NT2/D1 (cell line): ENCODE measurements at regions not wholly inside any gene's neighbourhood (a gene's known extent, or its start where the extent isn't known, plus 50 kb on each side); places are given as distances from the start of the nearest gene placed in this dataset.

Experiments used
- SUZ12 ChIP-seq: IDR thresholded peaks from 2 replicates; pipeline ENCODE4 v1.6.1; 2011; ENCODE audit not compliant: insufficient read length, insufficient read depth; ENCODE audit errors: extremely low read depth
- YY1 ChIP-seq: IDR thresholded peaks from 2 replicates; pipeline ENCODE4 v1.6.1; 2011; ENCODE audit not compliant: insufficient read length, insufficient read depth
- ZNF274 ChIP-seq: IDR thresholded peaks from 2 replicates; pipeline ENCODE4 v1.6.1; 2011; ENCODE audit warnings: mild to moderate bottlenecking, low read depth, low read length

DNA sequence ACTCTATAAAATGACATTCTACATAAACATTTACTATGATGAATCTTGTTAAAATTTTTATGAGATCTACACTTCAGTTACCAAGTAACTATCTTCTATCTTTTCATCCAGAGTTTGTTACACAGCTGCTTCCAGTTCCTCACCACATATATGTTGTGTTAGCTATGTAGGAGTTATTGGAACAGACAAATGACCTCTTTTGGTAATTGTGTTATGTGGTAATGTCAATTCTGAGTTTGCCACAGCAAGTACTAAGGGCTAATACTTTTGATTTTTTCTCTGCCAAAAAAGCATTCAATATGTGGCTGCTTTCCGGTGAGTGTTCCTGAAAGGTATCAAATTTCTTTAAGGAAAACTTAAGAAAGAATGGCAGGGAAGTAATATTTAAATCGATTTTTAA is 573.9 kb upstream of the PCDH15 start:
- TF ChIP-seq ZNF274 (no peak), SUZ12 (no peak), YY1 (no peak)
